ENCODE measurements at regions not wholly inside any gene's neighbourhood (a gene's known extent, or its start where the extent isn't known, plus 50 kb on each side); places are given as distances from the start of the nearest gene placed in this dataset.

DNA sequence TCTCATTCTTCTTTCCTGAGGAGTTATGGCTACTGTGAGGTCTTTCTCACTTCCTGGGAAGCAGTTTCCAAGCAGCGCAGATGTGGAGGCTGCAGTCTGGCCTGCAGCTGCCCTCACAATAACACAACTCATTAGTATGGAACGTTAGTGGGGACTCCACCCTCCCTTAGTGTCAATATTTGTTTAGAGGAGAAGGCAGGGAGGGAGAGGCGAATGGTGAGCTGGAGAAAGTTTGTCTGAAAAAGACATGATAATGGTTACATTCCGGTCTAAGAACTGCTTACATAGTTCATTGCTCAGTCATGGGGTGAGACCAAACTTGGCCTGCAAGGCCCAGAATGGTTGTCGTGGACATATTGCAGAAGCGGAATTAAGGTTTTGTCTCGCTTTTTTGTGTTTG, 170.2 kb downstream of the HS3ST3B1 start (continued):
- TF ChIP-seq, protein P1, sequence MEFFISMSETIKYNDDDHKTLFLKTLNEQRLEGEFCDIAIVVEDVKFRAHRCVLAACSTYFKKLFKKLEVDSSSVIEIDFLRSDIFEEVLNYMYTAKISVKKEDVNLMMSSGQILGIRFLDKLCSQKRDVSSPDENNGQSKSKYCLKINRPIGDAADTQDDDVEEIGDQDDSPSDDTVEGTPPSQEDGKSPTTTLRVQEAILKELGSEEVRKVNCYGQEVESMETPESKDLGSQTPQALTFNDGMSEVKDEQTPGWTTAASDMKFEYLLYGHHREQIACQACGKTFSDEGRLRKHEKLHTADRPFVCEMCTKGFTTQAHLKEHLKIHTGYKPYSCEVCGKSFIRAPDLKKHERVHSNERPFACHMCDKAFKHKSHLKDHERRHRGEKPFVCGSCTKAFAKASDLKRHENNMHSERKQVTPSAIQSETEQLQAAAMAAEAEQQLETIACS (CRISPR knock-in tag; IDR thresholded peaks at IDR 0.05): no peak
- TF ChIP-seq KDM5A (IDR thresholded peaks at IDR 0.05; ENCODE audit: borderline replicate concordance, low read length): no peak
- TF ChIP-seq RARG (CRISPR knock-in tag; IDR thresholded peaks at IDR 0.05; ENCODE audit: low read depth): no peak
- TF ChIP-seq TAF15 (IDR thresholded peaks at IDR 0.05; ENCODE audit: low read depth, low read length, poor library complexity, severe bottlenecking): no peak
- no peak for TF ChIP-seq ZNF557 (CRISPR knock-in tag; IDR thresholded peaks at IDR 0.05)
- no peak for TF ChIP-seq ATF7-NPFF (CRISPR knock-in tag; IDR thresholded peaks at IDR 0.05; ENCODE audit: low read depth)
- no peak for TF ChIP-seq HMGA1 (CRISPR knock-in tag; conservative IDR thresholded peaks at IDR 0.05)
- TF ChIP-seq FOXO1 (CRISPR knock-in tag; IDR thresholded peaks at IDR 0.05): no peak
- no peak for TF ChIP-seq ZNF343 (CRISPR knock-in tag; IDR thresholded peaks at IDR 0.05)
- TF ChIP-seq, protein P2, sequence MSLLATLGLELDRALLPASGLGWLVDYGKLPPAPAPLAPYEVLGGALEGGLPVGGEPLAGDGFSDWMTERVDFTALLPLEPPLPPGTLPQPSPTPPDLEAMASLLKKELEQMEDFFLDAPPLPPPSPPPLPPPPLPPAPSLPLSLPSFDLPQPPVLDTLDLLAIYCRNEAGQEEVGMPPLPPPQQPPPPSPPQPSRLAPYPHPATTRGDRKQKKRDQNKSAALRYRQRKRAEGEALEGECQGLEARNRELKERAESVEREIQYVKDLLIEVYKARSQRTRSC (CRISPR knock-in tag; IDR thresholded peaks at IDR 0.05; ENCODE audit: low read depth): no peak
- TF ChIP-seq SP5 (CRISPR knock-in tag; IDR thresholded peaks at IDR 0.05; ENCODE audit: borderline replicate concordance, low read depth): peak; percentile 85
- TF ChIP-seq, protein P3, sequence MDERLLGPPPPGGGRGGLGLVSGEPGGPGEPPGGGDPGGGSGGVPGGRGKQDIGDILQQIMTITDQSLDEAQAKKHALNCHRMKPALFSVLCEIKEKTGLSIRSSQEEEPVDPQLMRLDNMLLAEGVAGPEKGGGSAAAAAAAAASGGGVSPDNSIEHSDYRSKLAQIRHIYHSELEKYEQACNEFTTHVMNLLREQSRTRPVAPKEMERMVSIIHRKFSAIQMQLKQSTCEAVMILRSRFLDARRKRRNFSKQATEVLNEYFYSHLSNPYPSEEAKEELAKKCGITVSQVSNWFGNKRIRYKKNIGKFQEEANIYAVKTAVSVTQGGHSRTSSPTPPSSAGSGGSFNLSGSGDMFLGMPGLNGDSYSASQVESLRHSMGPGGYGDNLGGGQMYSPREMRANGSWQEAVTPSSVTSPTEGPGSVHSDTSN (CRISPR knock-in tag; IDR thresholded peaks at IDR 0.05): no peak
- TF ChIP-seq DMAP1 (CRISPR knock-in tag; IDR thresholded peaks at IDR 0.05): no peak
- no peak for TF ChIP-seq ZNF720 (CRISPR knock-in tag; IDR thresholded peaks at IDR 0.05)
- no peak for TF ChIP-seq ISX (CRISPR knock-in tag; conservative IDR thresholded peaks at IDR 0.05)
- TF ChIP-seq SKI (IDR thresholded peaks at IDR 0.05; ENCODE audit: partially characterized antibody): peak; percentile 27
- no peak for TF ChIP-seq ZNF678 (CRISPR knock-in tag; IDR thresholded peaks at IDR 0.05)
- no peak for TF ChIP-seq ZNF607 (CRISPR knock-in tag; IDR thresholded peaks at IDR 0.05; ENCODE audit: borderline replicate concordance)
- TF ChIP-seq FOXK2 (IDR thresholded peaks at IDR 0.05): no peak
- peak; percentile 84 for TF ChIP-seq GATAD2A (CRISPR knock-in tag; IDR thresholded peaks at IDR 0.05)
- no peak for TF ChIP-seq ZNF263 (CRISPR knock-in tag; IDR thresholded peaks at IDR 0.05)
- no peak for TF ChIP-seq CCDC6 (CRISPR knock-in tag; IDR thresholded peaks at IDR 0.05)
- TF ChIP-seq, protein P4, sequence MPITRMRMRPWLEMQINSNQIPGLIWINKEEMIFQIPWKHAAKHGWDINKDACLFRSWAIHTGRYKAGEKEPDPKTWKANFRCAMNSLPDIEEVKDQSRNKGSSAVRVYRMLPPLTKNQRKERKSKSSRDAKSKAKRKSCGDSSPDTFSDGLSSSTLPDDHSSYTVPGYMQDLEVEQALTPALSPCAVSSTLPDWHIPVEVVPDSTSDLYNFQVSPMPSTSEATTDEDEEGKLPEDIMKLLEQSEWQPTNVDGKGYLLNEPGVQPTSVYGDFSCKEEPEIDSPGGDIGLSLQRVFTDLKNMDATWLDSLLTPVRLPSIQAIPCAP (CRISPR knock-in tag; IDR thresholded peaks at IDR 0.05; ENCODE audit: low read depth): no peak
- TF ChIP-seq, protein P5, sequence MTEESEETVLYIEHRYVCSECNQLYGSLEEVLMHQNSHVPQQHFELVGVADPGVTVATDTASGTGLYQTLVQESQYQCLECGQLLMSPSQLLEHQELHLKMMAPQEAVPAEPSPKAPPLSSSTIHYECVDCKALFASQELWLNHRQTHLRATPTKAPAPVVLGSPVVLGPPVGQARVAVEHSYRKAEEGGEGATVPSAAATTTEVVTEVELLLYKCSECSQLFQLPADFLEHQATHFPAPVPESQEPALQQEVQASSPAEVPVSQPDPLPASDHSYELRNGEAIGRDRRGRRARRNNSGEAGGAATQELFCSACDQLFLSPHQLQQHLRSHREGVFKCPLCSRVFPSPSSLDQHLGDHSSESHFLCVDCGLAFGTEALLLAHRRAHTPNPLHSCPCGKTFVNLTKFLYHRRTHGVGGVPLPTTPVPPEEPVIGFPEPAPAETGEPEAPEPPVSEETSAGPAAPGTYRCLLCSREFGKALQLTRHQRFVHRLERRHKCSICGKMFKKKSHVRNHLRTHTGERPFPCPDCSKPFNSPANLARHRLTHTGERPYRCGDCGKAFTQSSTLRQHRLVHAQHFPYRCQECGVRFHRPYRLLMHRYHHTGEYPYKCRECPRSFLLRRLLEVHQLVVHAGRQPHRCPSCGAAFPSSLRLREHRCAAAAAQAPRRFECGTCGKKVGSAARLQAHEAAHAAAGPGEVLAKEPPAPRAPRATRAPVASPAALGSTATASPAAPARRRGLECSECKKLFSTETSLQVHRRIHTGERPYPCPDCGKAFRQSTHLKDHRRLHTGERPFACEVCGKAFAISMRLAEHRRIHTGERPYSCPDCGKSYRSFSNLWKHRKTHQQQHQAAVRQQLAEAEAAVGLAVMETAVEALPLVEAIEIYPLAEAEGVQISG (CRISPR knock-in tag; IDR thresholded peaks at IDR 0.05): no peak
- no peak for TF ChIP-seq FIP1L1 (IDR thresholded peaks at IDR 0.05; ENCODE audit: borderline replicate concordance, insufficient read depth, low read depth, low read length)
- TF ChIP-seq HOXA5 (CRISPR knock-in tag; IDR thresholded peaks at IDR 0.05): no peak

All from HepG2 (cell line).